Heart left ventricle (tissue), 16 donors: ENCODE measurements at regions not wholly inside any gene's neighbourhood (a gene's known extent, or its start where the extent isn't known, plus 50 kb on each side); places are given as distances from the start of the nearest gene placed in this dataset.

ENCODE experiments used
- ATAC-seq, 4 donors: fragments of 200-7000 bp; cut with Tn5 transposase; one replicate each; pipeline ENCODE4 v1.9.1; 2020 to 2022; ENCODE audit warnings: moderate library complexity in 4 of 4, mild to moderate bottlenecking in 3 of 4, moderate number of reproducible peaks in 1 of 4
- DNase-seq, 5 donors: peaks; one replicate each; pipeline ENCODE4 v3.0.0-alpha.2; 2020
- H3K27ac ChIP-seq, 12 donors: fragments of 200-600 bp; sonication (generic) in 4 of 12; one replicate each; pipeline versions ENCODE4 v1.5.0 to v1.8.0; 2016 to 2022; ENCODE audit warnings: mild to moderate bottlenecking in 2 of 12
- H3K27me3 ChIP-seq, 9 donors: fragments of 200-600 bp; sonication (generic) in 2 of 9; one replicate each; pipeline versions ENCODE4 v1.5.1 to v1.8.0; 2016 to 2022; ENCODE audit warnings: mild to moderate bottlenecking in 3 of 9
- H3K36me3 ChIP-seq, 9 donors: fragments of 200-600 bp; sonication (generic) in 2 of 9; one replicate each; pipeline versions ENCODE4 v1.5.0 to v1.8.0; 2018 to 2022; ENCODE audit warnings: mild to moderate bottlenecking in 2 of 9
- H3K4me1 ChIP-seq, 12 donors: fragments of 200-600 bp; sonication (generic) in 4 of 12; one replicate each; pipeline versions ENCODE4 v1.5.0 to v1.8.0; 2016 to 2022; ENCODE audit warnings: mild to moderate bottlenecking in 3 of 12
- H3K4me3 ChIP-seq, 12 donors: fragments of 200-600 bp; sonication (generic) in 4 of 12; one replicate each; pipeline versions ENCODE4 v1.5.0 to v1.8.0; 2017 to 2022; ENCODE audit warnings: mild to moderate bottlenecking in 9 of 12, moderate library complexity in 4 of 12
- H3K9me3 ChIP-seq, 12 donors: fragments of 200-600 bp; sonication (generic) in 4 of 12; one replicate each; pipeline versions ENCODE4 v1.5.0 to v1.8.0; 2016 to 2022; ENCODE audit warnings: mild to moderate bottlenecking in 1 of 12
- POLR2A ChIP-seq, 2 donors: fragments of 450-650 bp; IDR thresholded peaks; one replicate each; pipeline ENCODE4 v1.6.1; 2017; ENCODE audit warnings: antibody characterized with exemption in 2 of 2, mild to moderate bottlenecking in 2 of 2, moderate library complexity in 2 of 2
- WGBS, 4 donors: extraction: QIAGEN DNeasy Blood & Tissue Kit in 2 of 4; methylation state at CpG; one replicate each; pipeline versions ENCODE4 v1.1.5 to v1.1.7; 2013 to 2018; 5-methylcytosine and 5-hydroxymethylcytosine counted together
- intact Hi-C, 10 donors: fragments of 100-400 bp; cut with DNase I; formaldehyde crosslinking; loops; one replicate each; pipeline versions ENCODE4 v1.11.1 to v1.14.2; 2022
- TF ChIP-seq, protein P1 (sequence below), 12 donors: fragments of 200-600 bp; sonication (generic) in 4 of 12; IDR thresholded peaks; one replicate each; pipeline versions ENCODE4 v1.5.0 to v1.8.0; 2018 to 2022; ENCODE audit warnings: antibody characterized with exemption in 12 of 12, mild to moderate bottlenecking in 5 of 12
- donor health status: ischemic (EF 13 %, LVEDD 7.1; RV severe dilation, severe dysfunction).
- donor health status: healthy with polysubstance abuse.
- donor health status: DM: no; HTN: yes; CAD: no.
- donor health status: DM: no; HTN: no; CAD: no.
- donor health status: ischemic (EF 25% LVEDD 6.9; RV normal size, moderate dysfunction).
- donor health status: ischemic (EF 25% LVEDD 5.7; RV mildly dilated, moderate dysfunction).
- donor health status: healthy.
- donor health status: DM: yes; HTN: yes; CAD: no.
- donor health status: ischemic (EF 35%, LVEDD 5.7; RV mildly dilated, moderate dysfunction).
- donor health status: nonischemic (EF 11% LVEDD 7.7; RV severe dilation, severe dysfunction).
- donor health status: DM: yes; HTN: yes; CAD: no.
- donor health status: PGD.
- donor health status: ischemic (EF 29% LVEDD 5.4; RV normal size, mild dysfunction).
- donor health status: nonischemic (EF 23%, LVEDD 6.1; RV moderate dilation, normal function).

DNA sequence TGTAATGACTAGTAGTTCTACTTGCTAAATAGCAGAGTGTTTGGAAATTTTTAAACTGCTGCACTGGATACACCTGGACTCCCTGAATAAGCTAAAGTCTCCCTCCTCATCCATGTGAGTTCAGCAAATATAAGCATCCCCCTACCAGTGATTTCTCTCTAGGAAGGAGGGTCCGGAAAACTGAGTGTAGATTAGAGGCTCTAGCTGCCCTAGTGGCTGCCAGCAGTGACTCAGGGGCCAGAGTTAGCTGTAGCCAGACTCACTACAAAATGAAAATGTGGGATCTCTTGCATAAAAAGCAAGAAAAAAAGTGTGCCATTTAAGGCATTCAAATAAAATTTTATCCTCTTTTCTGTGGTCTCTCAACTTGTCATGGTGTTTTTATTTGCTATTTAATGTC lies 485.0 kb upstream of the ATP11B start:
- TF ChIP-seq, protein P1, sequence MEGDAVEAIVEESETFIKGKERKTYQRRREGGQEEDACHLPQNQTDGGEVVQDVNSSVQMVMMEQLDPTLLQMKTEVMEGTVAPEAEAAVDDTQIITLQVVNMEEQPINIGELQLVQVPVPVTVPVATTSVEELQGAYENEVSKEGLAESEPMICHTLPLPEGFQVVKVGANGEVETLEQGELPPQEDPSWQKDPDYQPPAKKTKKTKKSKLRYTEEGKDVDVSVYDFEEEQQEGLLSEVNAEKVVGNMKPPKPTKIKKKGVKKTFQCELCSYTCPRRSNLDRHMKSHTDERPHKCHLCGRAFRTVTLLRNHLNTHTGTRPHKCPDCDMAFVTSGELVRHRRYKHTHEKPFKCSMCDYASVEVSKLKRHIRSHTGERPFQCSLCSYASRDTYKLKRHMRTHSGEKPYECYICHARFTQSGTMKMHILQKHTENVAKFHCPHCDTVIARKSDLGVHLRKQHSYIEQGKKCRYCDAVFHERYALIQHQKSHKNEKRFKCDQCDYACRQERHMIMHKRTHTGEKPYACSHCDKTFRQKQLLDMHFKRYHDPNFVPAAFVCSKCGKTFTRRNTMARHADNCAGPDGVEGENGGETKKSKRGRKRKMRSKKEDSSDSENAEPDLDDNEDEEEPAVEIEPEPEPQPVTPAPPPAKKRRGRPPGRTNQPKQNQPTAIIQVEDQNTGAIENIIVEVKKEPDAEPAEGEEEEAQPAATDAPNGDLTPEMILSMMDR (IDR thresholded peaks at IDR 0.05), result no peak
- TF ChIP-seq POLR2A (IDR thresholded peaks at IDR 0.05), result no peak
- no peak for DNase-seq
- Histone ChIP-seq H3K27ac (no peak overlapping the region), H3K4me3 (no peak overlapping the region), H3K27me3 (no peaks in the 10 kb centered on the region), H3K4me1 (no peaks in the 10 kb centered on the region), H3K36me3 (no peaks in the 10 kb centered on the region), H3K9me3 (peaks cover 0 to 3% (median 0%) of the 10 kb centered on the region in 12 donors)
- no peak for ATAC-seq
- intact Hi-C loops, result no loop called here
- 25 to 50% (median 48%) methylated on average over 1 of the region's 1 CpG for WGBS, 4 donors

DNA sequence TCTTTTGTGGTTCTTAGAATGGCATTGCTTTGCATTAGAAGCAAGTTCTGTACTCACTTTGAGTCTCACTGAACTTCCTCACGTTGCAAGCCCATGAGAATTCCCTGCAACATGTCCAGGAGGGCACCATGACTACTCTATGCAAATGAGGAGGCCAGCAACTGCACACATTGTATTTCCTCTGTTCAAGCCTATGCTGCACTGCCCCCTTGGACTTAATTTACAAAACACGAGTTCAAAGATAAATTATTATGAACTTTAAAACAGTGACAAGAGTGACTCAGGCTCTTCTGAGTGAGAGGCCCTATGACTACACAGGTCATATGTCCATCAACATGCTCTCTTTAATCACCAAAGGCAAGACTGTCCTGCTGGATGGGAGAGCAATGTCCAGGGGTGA lies 484.2 kb upstream of the ATP11B start:
- ATAC-seq (no peak), DNase-seq (no peak)
- intact Hi-C loops, result no loop called here
- no peaks in the 10 kb centered on the region for H3K4me1 ChIP-seq
- H3K36me3 ChIP-seq, result no peaks in the 10 kb centered on the region
- no peak overlapping the region for H3K27ac ChIP-seq
- TF ChIP-seq, protein P1 (IDR thresholded peaks at IDR 0.05), result no peak
- no peak for TF ChIP-seq POLR2A (IDR thresholded peaks at IDR 0.05)
- H3K9me3 ChIP-seq, result peaks cover 0 to 3% (median 0%) of the 10 kb centered on the region in 12 donors
- 19 to 29% (median 24%) methylated on average over 2 of the region's 2 CpGs for WGBS, 4 donors
- no peak overlapping the region for H3K4me3 ChIP-seq
- H3K27me3 ChIP-seq, result no peaks in the 10 kb centered on the region

DNA sequence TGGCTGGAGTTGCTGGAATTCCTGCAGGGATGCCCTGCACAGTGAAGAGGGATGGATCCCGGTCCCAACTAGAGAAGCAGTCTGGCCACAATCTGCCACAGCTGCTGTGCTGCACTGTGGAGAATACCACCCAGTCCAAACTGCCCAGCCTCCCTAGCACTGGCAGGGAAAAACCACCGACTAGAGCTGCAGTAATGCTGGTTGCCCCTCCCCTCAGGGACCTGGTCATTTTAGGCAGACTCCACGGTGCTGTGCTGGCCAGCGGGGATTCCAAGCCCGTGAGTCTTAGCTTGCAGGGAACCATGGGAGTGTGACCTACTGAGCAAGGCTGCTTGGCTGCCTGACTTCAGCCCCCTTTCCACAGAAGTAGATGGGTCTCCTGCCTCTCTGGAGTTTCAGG lies 478.0 kb upstream of the ATP11B start:
- intact Hi-C loops, result no loop called here
- Histone ChIP-seq H3K4me3 (no peak overlapping the region), H3K36me3 (no peaks in the 10 kb centered on the region), H3K4me1 (no peaks in the 10 kb centered on the region), H3K27me3 (no peaks in the 10 kb centered on the region), H3K27ac (no peak overlapping the region), H3K9me3 (peaks cover 0 to 46% (median 9%) of the 10 kb centered on the region in 12 donors)
- no peak for ATAC-seq
- WGBS, 4 donors, result 76 to 85% (median 81%) methylated on average over 1 to 5 of the region's 5 CpGs
- no peak for DNase-seq
- TF ChIP-seq, protein P1 (IDR thresholded peaks at IDR 0.05), result no peak
- no peak for TF ChIP-seq POLR2A (IDR thresholded peaks at IDR 0.05)

DNA sequence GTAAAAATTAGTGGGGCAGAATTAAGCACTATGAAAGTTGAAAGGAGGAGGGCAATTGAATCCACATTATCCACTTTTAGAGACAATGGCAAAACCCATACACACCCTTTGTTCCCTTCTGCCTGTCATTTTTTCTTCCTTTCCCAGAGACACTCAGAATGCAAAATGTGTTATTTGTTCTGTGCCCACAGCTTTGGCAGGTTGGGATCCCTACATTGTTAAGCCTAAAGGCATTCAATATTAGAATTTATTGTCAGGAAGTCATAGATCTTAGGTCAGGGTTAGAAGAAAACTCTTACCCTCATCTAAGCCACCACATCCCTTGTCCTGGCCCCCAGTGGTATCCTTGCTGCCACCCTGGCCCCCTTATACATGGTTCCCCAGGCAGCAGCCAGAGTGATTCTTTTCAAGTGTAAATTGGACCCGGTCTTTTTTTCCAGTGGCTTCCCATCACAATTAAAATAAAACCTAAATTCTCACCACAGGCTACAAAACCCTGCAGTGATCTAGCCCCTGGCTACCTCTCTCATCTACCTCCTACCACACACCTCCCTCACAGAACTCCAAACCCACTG lies 470.1 kb upstream of the ATP11B start:
- no peaks in the 10 kb centered on the region for H3K27me3 ChIP-seq
- ATAC-seq (no peak), DNase-seq (no peak)
- H3K9me3 ChIP-seq, result peaks cover 0 to 24% (median 3%) of the 10 kb centered on the region in 12 donors
- intact Hi-C loops, result loop anchor here in 1 of 10 donors (1.0 kb wide), 1 partner anchor 13 kb away; no protein-coding TSS in a partner anchor
- no peak overlapping the region for H3K27ac ChIP-seq
- H3K4me1 ChIP-seq, result no peaks in the 10 kb centered on the region
- no peaks in the 10 kb centered on the region for H3K36me3 ChIP-seq
- H3K4me3 ChIP-seq, result no peak overlapping the region
- WGBS, 4 donors, result 85 to 95% (median 90%) methylated on average over 1 of the region's 1 CpG
- TF ChIP-seq POLR2A (IDR thresholded peaks at IDR 0.05), result no peak
- TF ChIP-seq, protein P1 (IDR thresholded peaks at IDR 0.05), result no peak
